HepG2 (cell line): ENCODE measurements at regions not wholly inside any gene's neighbourhood (a gene's known extent, or its start where the extent isn't known, plus 50 kb on each side); places are given as distances from the start of the nearest gene placed in this dataset.

Source experiments
- DR1 ChIP-seq: sonication (generic); formaldehyde crosslinking; IDR thresholded peaks from 2 replicates; pipeline ENCODE4 v1.8.0; 2021; ENCODE audit warnings: mild to moderate bottlenecking, missing genetic modification reagents, inconsistent platforms
- E2F5 ChIP-seq: sonication (generic); formaldehyde crosslinking; conservative IDR thresholded peaks from 2 replicates; pipeline ENCODE4 v1.4.0; 2020; ENCODE audit warnings: missing genetic modification reagents
- FOXJ3 ChIP-seq: sonication (generic); formaldehyde crosslinking; IDR thresholded peaks from 2 replicates; pipeline ENCODE4 v1.4.0; 2020; ENCODE audit warnings: missing genetic modification reagents, mild to moderate bottlenecking, borderline replicate concordance
- HNF1A ChIP-seq, 2 experiments: sonication (generic) in 1 of 2; formaldehyde crosslinking in 1 of 2; IDR thresholded peaks; 2 replicates each; pipeline versions ENCODE4 v1.4.0 to v1.6.1; 2016 to 2020; ENCODE audit warnings: borderline replicate concordance in 1 of 2, low read depth in 1 of 2, mild to moderate bottlenecking in 1 of 2, missing genetic modification reagents in 1 of 2
- ISL2 ChIP-seq: sonication (generic); formaldehyde crosslinking; IDR thresholded peaks from 2 replicates; pipeline ENCODE4 v1.5.0; 2020; ENCODE audit warnings: missing genetic modification reagents
- KDM3A ChIP-seq: IDR thresholded peaks from 2 replicates; pipeline ENCODE4 v1.6.1; 2018; ENCODE audit warnings: low read depth, missing compliant biosample characterization
- MYPOP ChIP-seq: sonication (generic); formaldehyde crosslinking; IDR thresholded peaks from 2 replicates; pipeline ENCODE4 v1.8.1; 2023; ENCODE audit warnings: mild to moderate bottlenecking, moderate library complexity, missing genetic modification reagents
- NR2F6 ChIP-seq, 2 experiments: IDR thresholded peaks; 2 replicates each; pipeline ENCODE4 v1.6.1; 2016; ENCODE audit warnings: antibody characterized with exemption in 1 of 2, mild to moderate bottlenecking in 1 of 2
- PAX8 ChIP-seq: sonication (generic); formaldehyde crosslinking; IDR thresholded peaks from 2 replicates; pipeline ENCODE4 v1.8.0; 2022; ENCODE audit warnings: mild to moderate bottlenecking, missing genetic modification reagents, borderline replicate concordance
- PCBP1 ChIP-seq: fragments of 200-400 bp; formaldehyde crosslinking; IDR thresholded peaks from 2 replicates; pipeline ENCODE4 v1.6.1; 2017; ENCODE audit warnings: mild to moderate bottlenecking, low read depth, low read length, borderline replicate concordance
- YEATS4 ChIP-seq: sonication (generic); formaldehyde crosslinking; IDR thresholded peaks from 2 replicates; pipeline ENCODE4 v1.4.0; 2020; ENCODE audit warnings: missing genetic modification reagents, borderline replicate concordance
- ZBTB3 ChIP-seq: sonication (generic); formaldehyde crosslinking; IDR thresholded peaks from 2 replicates; pipeline ENCODE4 v1.4.0; 2020; ENCODE audit warnings: low read depth, mild to moderate bottlenecking, moderate library complexity, missing genetic modification reagents, borderline replicate concordance
- ZFP1 ChIP-seq: IDR thresholded peaks from 2 replicates; pipeline ENCODE4 v1.6.1; 2016
- ZNF562 ChIP-seq: sonication (generic); formaldehyde crosslinking; IDR thresholded peaks from 2 replicates; pipeline ENCODE4 v1.8.0; 2022; ENCODE audit warnings: missing genetic modification reagents, borderline replicate concordance
- ZNF564 ChIP-seq: sonication (generic); formaldehyde crosslinking; IDR thresholded peaks from 2 replicates; pipeline ENCODE4 v1.8.1; 2023; ENCODE audit warnings: mild to moderate bottlenecking, missing genetic modification reagents
- ZNF646 ChIP-seq: sonication (generic); formaldehyde crosslinking; IDR thresholded peaks from 2 replicates; pipeline ENCODE4 v1.9.0; 2021; ENCODE audit warnings: mild to moderate bottlenecking, missing genetic modification reagents
- ZNF816 ChIP-seq: sonication (generic); formaldehyde crosslinking; IDR thresholded peaks from 2 replicates; pipeline ENCODE4 v1.8.0; 2022; ENCODE audit warnings: missing genetic modification reagents, mild to moderate bottlenecking, borderline replicate concordance

- TF ChIP-seq ZNF646 (CRISPR knock-in tag) (no peak), NR2F6 (IDR thresholded peaks at IDR 0.05) (no peak), NR2F6 (CRISPR knock-in tag; IDR thresholded peaks at IDR 0.05) (no peak; the same call in 1 of the 2 replicates), ISL2 (CRISPR knock-in tag) (peak; percentile 44), PCBP1 (no peak), E2F5 (CRISPR knock-in tag) (no peak), ZFP1 (CRISPR knock-in tag) (peak; percentile 72; the same call in 1 of the 2 replicates), PAX8 (CRISPR knock-in tag) (no peak), HNF1A (IDR thresholded peaks at IDR 0.05; ENCODE audit: low read depth) (no peak), HNF1A (CRISPR knock-in tag; IDR thresholded peaks at IDR 0.05; ENCODE audit: borderline replicate concordance) (no peak; the same call in 1 of the 2 replicates), ZBTB3 (CRISPR knock-in tag) (no peak), ZNF564 (CRISPR knock-in tag) (no peak), FOXJ3 (peak; percentile 51; the same call in 1 of the 2 replicates), ZNF562 (CRISPR knock-in tag) (no peak), KDM3A (no peak), MYPOP (CRISPR knock-in tag) (no peak), DR1 (CRISPR knock-in tag) (no peak), YEATS4 (CRISPR knock-in tag) (0 out of 2 replicates have a peak, but pooled peaks have one; percentile 16), ZNF816 (CRISPR knock-in tag) (no peak)
Observed at GRCh38 chr5:155514105-155514563, 500.6 kb downstream of the KIF4B start (continued).
